Endothelial cell of umbilical vein (primary cell): ENCODE measurements at regions not wholly inside any gene's neighbourhood (a gene's known extent, or its start where the extent isn't known, plus 50 kb on each side); places are given as distances from the start of the nearest gene placed in this dataset.

ENCODE experiments used
- BruUV-seq: library from RNA; stranded (reverse); fragments of 400-500 nt; replicated peaks from 2 replicates; lab custom pipeline; 2021; lab: Mats Ljungman, UMichigan
- CTCF ChIA-PET: fragments of 300-600, 350-600 bp; sonication (Branson Sonifier 250); formaldehyde crosslinking; loops from one replicate; lab custom pipeline; 2021; ENCODE audit warnings: antibody characterized with exemption, inconsistent platforms; lab: Charles Lee
- POLR2A ChIA-PET: fragments of 300-600, 350-600 bp; sonication (Branson Sonifier 250); formaldehyde crosslinking; loops from one replicate; lab custom pipeline; 2021; ENCODE audit warnings: antibody characterized with exemption, inconsistent platforms; lab: Charles Lee
- DNase-seq: peaks from one replicate; pipeline ENCODE4 v3.0.0-alpha.2; 2011; ENCODE audit warnings: low read depth, low spot score
- FAIRE-seq: peaks from 2 replicates; lab custom pipeline; 2011; peaks lifted over from hg19 to GRCh38; lab: Jason Lieb, UNC
- H2AFZ ChIP-seq: 2 replicates; pipeline ENCODE4 v1.6.0; 2012; ENCODE audit warnings: low read depth, low read length, control low read depth, inconsistent platforms
- H3K27ac ChIP-seq: 2 replicates; pipeline ENCODE4 v1.5.1; 2011; ENCODE audit warnings: low read depth, mild to moderate bottlenecking, control low read depth, low read length, moderate library complexity; ENCODE audit not compliant: insufficient read depth
- H3K27me3 ChIP-seq, 2 experiments: 2 replicates each; pipeline versions ENCODE4 v1.6.0 to v1.6.1; 2011; ENCODE audit warnings: low read length in 2 of 2, mixed read lengths in 1 of 2; ENCODE audit not compliant: control insufficient read depth in 2 of 2, insufficient read depth in 2 of 2
- H3K36me3 ChIP-seq, 2 experiments: 2 replicates in 1 of 2; 3 replicates in 1 of 2; pipeline ENCODE4 v1.5.1; 2011; ENCODE audit warnings: low read length in 2 of 2, mild to moderate bottlenecking in 1 of 2, moderate library complexity in 1 of 2; ENCODE audit not compliant: control insufficient read depth in 2 of 2, insufficient read depth in 2 of 2; ENCODE audit errors: extremely low read depth in 1 of 2
- H3K4me1 ChIP-seq: 3 replicates; pipeline ENCODE4 v1.5.1; 2011; ENCODE audit warnings: mild to moderate bottlenecking, low read length; ENCODE audit not compliant: control insufficient read depth, insufficient read depth; ENCODE audit errors: extremely low read depth
- H3K4me2 ChIP-seq: 2 replicates; pipeline ENCODE4 v1.6.1; 2011; ENCODE audit warnings: low read length, control low read depth, mixed read lengths; ENCODE audit not compliant: insufficient read depth
- H3K4me3 ChIP-seq, 3 experiments: fragments of 200-600 bp in 1 of 3; sonication (generic), shearing (Covaris generic) in 1 of 3; replicated peaks in 1 of 3; 2 replicates each; pipeline ENCODE4 v1.5.1; 2011 to 2016; ENCODE audit warnings: control low read depth in 3 of 3, low read length in 3 of 3, mild to moderate bottlenecking in 2 of 3, inconsistent platforms in 1 of 3, low read depth in 1 of 3, moderate library complexity in 1 of 3; ENCODE audit not compliant: insufficient read depth in 1 of 3
- H3K79me2 ChIP-seq: 2 replicates; pipeline ENCODE4 v1.6.0; 2012; ENCODE audit warnings: low read length, inconsistent platforms; ENCODE audit not compliant: control insufficient read depth, insufficient read depth
- H3K9ac ChIP-seq: replicated peaks from 2 replicates; pipeline ENCODE3; 2011; ENCODE audit warnings: low read length, control low read depth; ENCODE audit not compliant: insufficient read depth; ENCODE audit errors: extremely low read depth
- H3K9me1 ChIP-seq: replicated peaks from 3 replicates; pipeline ENCODE4 v1.6.0; 2011; ENCODE audit warnings: mild to moderate bottlenecking, low read length; ENCODE audit not compliant: control insufficient read depth, insufficient read depth; ENCODE audit errors: extremely low read depth
- H3K9me3 ChIP-seq: replicated peaks from 2 replicates; pipeline ENCODE4 v1.5.1; 2012; ENCODE audit warnings: low read length, inconsistent platforms; ENCODE audit not compliant: control insufficient read depth, insufficient read depth
- H4K20me1 ChIP-seq: replicated peaks from 2 replicates; pipeline ENCODE3; 2011; ENCODE audit warnings: mild to moderate bottlenecking, low read length; ENCODE audit not compliant: control insufficient read depth, insufficient read depth; ENCODE audit errors: extremely low read depth
- CTCF ChIP-seq, 2 donors: IDR thresholded peaks; 1 replicate in 1 of 2; 2 replicates in 1 of 2; pipeline ENCODE4 v1.5.1; 2011; ENCODE audit warnings: low read length in 2 of 2, mild to moderate bottlenecking in 2 of 2, moderate library complexity in 2 of 2, control low read depth in 1 of 2, inconsistent platforms in 1 of 2, low read depth in 1 of 2; ENCODE audit not compliant: insufficient read depth in 1 of 2; ENCODE audit errors: extremely low read depth in 1 of 2
- EZH2 ChIP-seq: IDR thresholded peaks from 2 replicates; pipeline ENCODE4 v1.6.1; 2012; ENCODE audit warnings: borderline replicate concordance, low read depth, mild to moderate bottlenecking, moderate library complexity, low read length, inconsistent platforms; ENCODE audit not compliant: severe bottlenecking
- FOS ChIP-seq: IDR thresholded peaks from 2 replicates; pipeline ENCODE4 v1.6.1; 2011; ENCODE audit warnings: mild to moderate bottlenecking, low read length, moderate library complexity, borderline replicate concordance; ENCODE audit not compliant: insufficient read depth
- GATA2 ChIP-seq: IDR thresholded peaks from 2 replicates; pipeline ENCODE4 v1.7.0; 2011; ENCODE audit warnings: low read depth, mild to moderate bottlenecking, moderate library complexity, mixed read lengths, low read length; ENCODE audit not compliant: insufficient read length, insufficient read depth
- JUN ChIP-seq: IDR thresholded peaks from 2 replicates; pipeline ENCODE4 v1.6.1; 2011; ENCODE audit warnings: borderline replicate concordance, low read depth; ENCODE audit not compliant: insufficient read length, insufficient read depth
- MAX ChIP-seq: IDR thresholded peaks from 2 replicates; pipeline ENCODE4 v1.6.1; 2011; ENCODE audit not compliant: insufficient read depth, insufficient read length
- MYC ChIP-seq: IDR thresholded peaks from one replicate; pipeline ENCODE4 v1.6.1; 2011; ENCODE audit warnings: mild to moderate bottlenecking, low read depth, low read length
- POLR2A ChIP-seq: IDR thresholded peaks from 2 replicates; pipeline ENCODE4 v1.6.1; 2012; ENCODE audit warnings: low read depth, mild to moderate bottlenecking, control low read depth, low read length
- POLR2AphosphoS5 ChIP-seq: IDR thresholded peaks from 2 replicates; pipeline ENCODE4 v1.6.1; 2012; ENCODE audit warnings: low read depth, mild to moderate bottlenecking, control low read depth, low read length, moderate library complexity; ENCODE audit not compliant: insufficient read depth
- dilution Hi-C: fragments of 300-500 bp; cut with MboI; formaldehyde crosslinking; loops from one replicate; pipeline ENCODE4 v1.15.0; 2019; ENCODE audit warnings: low sequenced_read_pairs; ENCODE audit not compliant: extremely low pct_ligation_motif_present
- intact Hi-C: fragments of 100-400 bp; cut with micrococcal nuclease; formaldehyde crosslinking; loops from one replicate; pipeline ENCODE4 v1.10.0; 2022

DNA sequence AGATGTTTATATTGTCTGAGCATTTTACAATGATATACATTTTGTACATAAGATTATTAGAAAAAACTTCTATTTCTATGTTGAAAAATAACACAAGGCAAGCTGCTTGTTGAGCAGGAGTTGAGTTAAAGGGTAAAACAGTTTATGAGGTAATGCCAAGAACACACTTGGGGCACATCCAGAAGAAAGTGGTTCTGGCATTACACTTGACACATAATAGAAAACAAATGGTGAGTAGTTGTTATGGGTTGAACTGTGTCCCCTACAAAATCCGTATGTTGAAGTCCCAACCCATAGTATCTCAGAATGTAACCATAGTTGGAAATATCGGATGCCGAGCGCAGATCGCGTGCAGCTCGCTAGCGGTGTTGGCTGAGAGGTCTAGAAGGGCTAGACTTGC is 354.3 kb upstream of the GOT2 start:
- DNase-seq (no peak), FAIRE-seq (no peak)
- no peaks in the 10 kb centered on the region for H3K9me1 ChIP-seq
- dilution Hi-C loops: no loop called here
- no peaks in the 10 kb centered on the region for H3K79me2 ChIP-seq
- no peak overlapping the region for H3K4me3 ChIP-seq
- ChIA-PET POLR2A (no interaction called here), CTCF (no interaction called here)
- no peak overlapping the region for H3K9ac ChIP-seq
- no peak overlapping the region for H3K27ac ChIP-seq
- no peak overlapping the region for H2AFZ ChIP-seq
- no peak overlapping the region for H3K4me2 ChIP-seq
- TF ChIP-seq CTCF (IDR thresholded peaks at IDR 0.05; ENCODE audit: extremely low read depth in 1 of 2, insufficient read depth in 1 of 2, low read depth in 1 of 2, low read length in 2 of 2): no peak
- no peak for TF ChIP-seq MAX
- TF ChIP-seq FOS: no peak
- no peak for TF ChIP-seq JUN
- no peak for TF ChIP-seq POLR2AphosphoS5
- TF ChIP-seq MYC: no peak
- no peak for TF ChIP-seq EZH2
- no peak for TF ChIP-seq GATA2
- no peak for TF ChIP-seq POLR2A
- H3K4me1 ChIP-seq: no peaks in the 10 kb centered on the region
- BruUV-seq: no TSS peak
- H3K36me3 ChIP-seq: no peaks in the 10 kb centered on the region
- no peaks in the 10 kb centered on the region for H3K9me3 ChIP-seq
- H4K20me1 ChIP-seq: no peaks in the 10 kb centered on the region
- intact Hi-C loops: no loop called here
- no peaks in the 10 kb centered on the region for H3K27me3 ChIP-seq
